GM12878 (cell line): ENCODE measurements at regions not wholly inside any gene's neighbourhood (a gene's known extent, or its start where the extent isn't known, plus 50 kb on each side); places are given as distances from the start of the nearest gene placed in this dataset.

Source experiments
- ATAC-seq: fragments of 200-7000 bp; cut with Tn5 transposase; 3 replicates; pipeline ENCODE4 v1.9.1; 2020; ENCODE audit warnings: mild to moderate bottlenecking, moderate library complexity
- BruUV-seq: library from RNA; stranded (reverse); fragments of 400-500 nt; replicated peaks from 2 replicates; lab custom pipeline; 2021; lab: Mats Ljungman, UMichigan
- CTCF ChIA-PET: fragments of 300-600 bp; sonication (Branson Sonifier 250); formaldehyde crosslinking; extraction: SDS; loops from one replicate; lab custom pipeline; 2021; ENCODE audit warnings: inconsistent platforms; lab: Yijun Ruan, JAX
- POLR2A ChIA-PET: fragments of 350-600 bp; formaldehyde crosslinking; extraction: SDS; loops from one replicate; lab custom pipeline; 2021; ENCODE audit warnings: inconsistent platforms; lab: Charles Lee
- RAD21 ChIA-PET: fragments of 300-600 bp; sonication (Branson Sonifier 250); formaldehyde crosslinking; loops from one replicate; lab custom pipeline; 2023; ENCODE audit warnings: antibody characterized with exemption; ENCODE audit not compliant: unreplicated experiment; lab: Charles Lee
- SMC1A ChIA-PET: fragments of 300-600 bp; sonication (Branson Sonifier 250); formaldehyde crosslinking; loops from one replicate; lab custom pipeline; 2023; ENCODE audit not compliant: unreplicated experiment, uncharacterized antibody; lab: Charles Lee
- DNase-seq: peaks from one replicate; pipeline ENCODE4 v3.0.0-alpha.2; 2011; ENCODE audit warnings: low read depth, low spot score
- FAIRE-seq: peaks from 3 replicates; lab custom pipeline; 2011; peaks lifted over from hg19 to GRCh38; lab: Jason Lieb, UNC
- H2AFZ ChIP-seq: 2 replicates; pipeline ENCODE4 v1.6.0; 2011; ENCODE audit warnings: low read depth, low read length, control low read depth; ENCODE audit not compliant: control insufficient read depth
- H3K27ac ChIP-seq: 2 replicates; pipeline ENCODE4 v1.5.1; 2011; ENCODE audit warnings: control low read depth; ENCODE audit not compliant: control insufficient read depth, insufficient read depth
- H3K27me3 ChIP-seq, 2 experiments: replicated peaks in 1 of 2; 2 replicates each; pipeline versions ENCODE4 v1.6.0 to v1.6.1; 2011; ENCODE audit warnings: low read length in 1 of 2; ENCODE audit not compliant: control insufficient read depth in 2 of 2, insufficient read depth in 2 of 2
- H3K36me3 ChIP-seq, 2 experiments: 2 replicates each; pipeline ENCODE4 v1.5.1; 2011; ENCODE audit warnings: low read length in 1 of 2; ENCODE audit not compliant: control insufficient read depth in 2 of 2, insufficient read depth in 2 of 2
- H3K4me1 ChIP-seq: 2 replicates; pipeline ENCODE4 v1.6.1; 2011; ENCODE audit warnings: mild to moderate bottlenecking, low read length, moderate library complexity, mixed read lengths; ENCODE audit not compliant: control insufficient read depth, insufficient read depth
- H3K4me2 ChIP-seq: 2 replicates; pipeline ENCODE4 v1.6.0; 2011; ENCODE audit warnings: control low read depth; ENCODE audit not compliant: control insufficient read depth, insufficient read depth
- H3K4me3 ChIP-seq: fragments of 200-600 bp; sonication (generic); 2 replicates; pipeline ENCODE4 v1.5.1; 2016
- H3K79me2 ChIP-seq: 2 replicates; pipeline ENCODE4 v1.6.0; 2011; ENCODE audit warnings: low read length; ENCODE audit not compliant: control insufficient read depth, insufficient read depth
- H3K9ac ChIP-seq: 2 replicates; pipeline ENCODE4 v1.8.0; 2011; ENCODE audit warnings: low read length, control low read depth, mixed read lengths; ENCODE audit not compliant: control insufficient read depth, insufficient read depth
- H3K9me3 ChIP-seq: replicated peaks from 3 replicates; pipeline ENCODE4 v1.5.1; 2011; ENCODE audit warnings: mild to moderate bottlenecking, low read length; ENCODE audit not compliant: control insufficient read depth, insufficient read depth
- H4K20me1 ChIP-seq: 2 replicates; pipeline ENCODE4 v1.6.0; 2011; ENCODE audit not compliant: control insufficient read depth, insufficient read depth
- CHD2 ChIP-seq: IDR thresholded peaks from 2 replicates; pipeline ENCODE4 v1.6.1; 2011; ENCODE audit warnings: low read depth, low read length, improper control_type of control experiment, borderline replicate concordance
- CUX1 ChIP-seq: IDR thresholded peaks from 2 replicates; pipeline ENCODE4 v1.6.1; 2012; ENCODE audit warnings: improper control_type of control experiment, low read depth, low read length; ENCODE audit not compliant: insufficient replicate concordance
- GATAD2B ChIP-seq: fragments of 450-650 bp; conservative IDR thresholded peaks from 2 replicates; pipeline ENCODE4 v1.6.1; 2017; ENCODE audit warnings: low read depth, mild to moderate bottlenecking, moderate library complexity
- HSF1 ChIP-seq: fragments of 150-350 bp; IDR thresholded peaks from 2 replicates; pipeline ENCODE4 v1.6.1; 2014; ENCODE audit warnings: mild to moderate bottlenecking, low read depth, low read length
- MTA2 ChIP-seq: fragments of 450-650 bp; IDR thresholded peaks from 2 replicates; pipeline ENCODE4 v1.6.1; 2016; ENCODE audit warnings: low read depth, mild to moderate bottlenecking, moderate library complexity
- NFIC ChIP-seq: IDR thresholded peaks from 2 replicates; pipeline ENCODE4 v1.6.1; 2012; ENCODE audit warnings: low read depth, mild to moderate bottlenecking, inconsistent platforms, low read length, moderate library complexity
- NFYA ChIP-seq: IDR thresholded peaks from 2 replicates; pipeline ENCODE4 v1.6.1; 2011; ENCODE audit warnings: low read depth, mild to moderate bottlenecking, low read length, improper control_type of control experiment, borderline replicate concordance
- RBBP5 ChIP-seq: fragments of 200-600 bp; sonication (generic); conservative IDR thresholded peaks from 2 replicates; pipeline ENCODE4 v1.6.1; 2016
- SIN3A ChIP-seq: IDR thresholded peaks from 2 replicates; pipeline ENCODE4 v1.6.1; 2012; ENCODE audit warnings: low read depth, low read length, improper control_type of control experiment
- SREBF2 ChIP-seq: IDR thresholded peaks from 2 replicates; pipeline ENCODE4 v1.6.1; 2012; ENCODE audit warnings: mild to moderate bottlenecking, low read length
- STAT1 ChIP-seq: fragments of 450-650 bp; conservative IDR thresholded peaks from 2 replicates; pipeline ENCODE4 v1.6.1; 2014; ENCODE audit warnings: antibody characterized with exemption, mild to moderate bottlenecking
- YBX1 ChIP-seq: fragments of 450-650 bp; IDR thresholded peaks from 2 replicates; pipeline ENCODE4 v1.6.1; 2016; ENCODE audit warnings: antibody characterized with exemption
- in situ Hi-C: fragments of 300-500 bp; cut with MboI; formaldehyde crosslinking; loops from 9 replicates; pipeline ENCODE4 v1.14.3; 2018; ENCODE audit warnings: mixed read lengths
- intact Hi-C: fragments of 100-400 bp; cut with micrococcal nuclease; formaldehyde crosslinking; loops from one replicate; pipeline ENCODE4 v1.14.2; 2022; ENCODE audit not compliant: unreplicated experiment
- TF ChIP-seq, protein P1 (sequence below): IDR thresholded peaks from 2 replicates; pipeline ENCODE4 v1.6.1; 2012; ENCODE audit warnings: low read depth, low read length, improper control_type of control experiment

DNA sequence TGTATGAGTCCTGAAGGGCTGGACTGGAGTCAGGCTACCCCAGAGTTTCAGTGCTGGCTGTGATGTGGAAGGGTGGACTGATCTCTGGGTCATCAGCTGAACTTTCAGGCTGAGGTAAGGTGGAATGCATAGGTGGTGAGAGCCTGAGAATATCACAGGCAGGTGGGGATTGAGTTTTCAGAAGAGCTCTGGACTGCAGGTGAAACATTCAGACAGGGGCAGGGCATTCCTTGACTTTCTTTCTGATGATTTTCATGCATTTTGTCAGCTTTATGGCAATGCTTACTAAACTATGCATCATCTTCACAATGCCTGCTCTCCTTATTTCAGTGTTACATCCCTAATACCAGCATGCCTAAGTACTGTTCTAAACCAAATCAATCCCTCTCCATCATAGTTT lies 755.0 kb downstream of the KCNA4 start:
- intact Hi-C loops = no loop called here
- no peak for ATAC-seq
- ChIA-PET SMC1A (interaction anchor here (1.7 to 3.3 kb wide), 3 partner anchors 19 to 67 kb away, joined by 7 to 16 read pairs (median 8); no protein-coding TSS in a partner anchor), CTCF (interaction anchor here (1.7 to 4.8 kb wide), 3 partner anchors 9 to 66 kb away, joined by 7 to 18 read pairs (median 15); no protein-coding TSS in a partner anchor), POLR2A (interaction anchor here (0.5 kb wide), 1 partner anchor 294 kb away, joined by 8 read pairs; no protein-coding TSS in a partner anchor), RAD21 (interaction anchor here (1.7 kb wide), 1 partner anchor 32 kb away, joined by 6 read pairs; no protein-coding TSS in a partner anchor)
- Histone ChIP-seq H3K27ac (no peak overlapping the region), H4K20me1 (no peaks in the 10 kb centered on the region), H2AFZ (no peak overlapping the region), H3K9ac (no peak overlapping the region), H3K27me3 (0 out of 4 replicates have a peak, but pooled peaks cover 0 to 2% of the 10 kb centered on the region in 2 experiments), H3K4me1 (no peaks in the 10 kb centered on the region), H3K36me3 (no peaks in the 10 kb centered on the region), H3K4me2 (no peak overlapping the region), H3K79me2 (no peaks in the 10 kb centered on the region), H3K4me3 (no peak overlapping the region), H3K9me3 (no peaks in the 10 kb centered on the region)
- no peak for DNase-seq
- in situ Hi-C loops = no loop called here
- BruUV-seq = no TSS peak
- FAIRE-seq = no peak
- TF ChIP-seq MTA2 = no peak
- TF ChIP-seq STAT1 = no peak
- no peak for TF ChIP-seq CUX1
- TF ChIP-seq RBBP5 = no peak
- TF ChIP-seq, protein P1, sequence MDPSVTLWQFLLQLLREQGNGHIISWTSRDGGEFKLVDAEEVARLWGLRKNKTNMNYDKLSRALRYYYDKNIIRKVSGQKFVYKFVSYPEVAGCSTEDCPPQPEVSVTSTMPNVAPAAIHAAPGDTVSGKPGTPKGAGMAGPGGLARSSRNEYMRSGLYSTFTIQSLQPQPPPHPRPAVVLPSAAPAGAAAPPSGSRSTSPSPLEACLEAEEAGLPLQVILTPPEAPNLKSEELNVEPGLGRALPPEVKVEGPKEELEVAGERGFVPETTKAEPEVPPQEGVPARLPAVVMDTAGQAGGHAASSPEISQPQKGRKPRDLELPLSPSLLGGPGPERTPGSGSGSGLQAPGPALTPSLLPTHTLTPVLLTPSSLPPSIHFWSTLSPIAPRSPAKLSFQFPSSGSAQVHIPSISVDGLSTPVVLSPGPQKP = no peak
- no peak for TF ChIP-seq SREBF2
- no peak for TF ChIP-seq GATAD2B
- TF ChIP-seq SIN3A = no peak
- TF ChIP-seq NFIC = no peak
- no peak for TF ChIP-seq NFYA
- no peak for TF ChIP-seq YBX1
- no peak for TF ChIP-seq CHD2
- TF ChIP-seq HSF1 = no peak
